ENCODE measurements at regions not wholly inside any gene's neighbourhood (a gene's known extent, or its start where the extent isn't known, plus 50 kb on each side); places are given as distances from the start of the nearest gene placed in this dataset.
A peak's percentile ranks its signal among the peaks of the same experiment; 100 is the strongest.

DNA sequence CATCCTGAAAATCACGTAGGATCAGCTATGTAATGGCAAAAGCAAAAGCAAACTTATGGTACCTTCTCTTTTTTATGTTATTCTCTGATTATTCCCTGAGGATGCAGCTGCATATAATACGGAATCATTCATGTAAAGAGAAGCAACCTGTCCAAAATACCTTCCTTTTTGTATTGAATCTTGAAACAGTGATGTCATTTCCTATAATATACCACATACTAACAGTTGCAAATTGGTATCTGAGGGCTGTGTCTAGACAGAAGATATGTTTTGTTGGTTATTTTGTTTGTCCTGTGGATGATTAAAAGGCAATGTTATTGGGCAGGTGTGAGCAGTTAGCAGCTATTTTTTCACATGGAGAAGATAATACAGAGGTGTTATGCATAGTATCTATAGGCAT lies 161.4 kb upstream of the AHI1 start:
- Histone ChIP-seq H3K9me3 (no peaks in the 10 kb centered on the region), H3K4me3 (no peak overlapping the region), H3K27ac (no peak overlapping the region), H3K27me3 (no peaks in the 10 kb centered on the region), H3K4me1 (no peaks in the 10 kb centered on the region), H3K36me3 (ENCODE audit: low read depth, missing control alignments) (no peaks in the 10 kb centered on the region)
- intact Hi-C loops (cut with DNase I; ENCODE audit: low total_unique reads) = no loop called here
- no peak for TF ChIP-seq POLR2A (IDR thresholded peaks at IDR 0.05)
- TF ChIP-seq, protein P1, sequence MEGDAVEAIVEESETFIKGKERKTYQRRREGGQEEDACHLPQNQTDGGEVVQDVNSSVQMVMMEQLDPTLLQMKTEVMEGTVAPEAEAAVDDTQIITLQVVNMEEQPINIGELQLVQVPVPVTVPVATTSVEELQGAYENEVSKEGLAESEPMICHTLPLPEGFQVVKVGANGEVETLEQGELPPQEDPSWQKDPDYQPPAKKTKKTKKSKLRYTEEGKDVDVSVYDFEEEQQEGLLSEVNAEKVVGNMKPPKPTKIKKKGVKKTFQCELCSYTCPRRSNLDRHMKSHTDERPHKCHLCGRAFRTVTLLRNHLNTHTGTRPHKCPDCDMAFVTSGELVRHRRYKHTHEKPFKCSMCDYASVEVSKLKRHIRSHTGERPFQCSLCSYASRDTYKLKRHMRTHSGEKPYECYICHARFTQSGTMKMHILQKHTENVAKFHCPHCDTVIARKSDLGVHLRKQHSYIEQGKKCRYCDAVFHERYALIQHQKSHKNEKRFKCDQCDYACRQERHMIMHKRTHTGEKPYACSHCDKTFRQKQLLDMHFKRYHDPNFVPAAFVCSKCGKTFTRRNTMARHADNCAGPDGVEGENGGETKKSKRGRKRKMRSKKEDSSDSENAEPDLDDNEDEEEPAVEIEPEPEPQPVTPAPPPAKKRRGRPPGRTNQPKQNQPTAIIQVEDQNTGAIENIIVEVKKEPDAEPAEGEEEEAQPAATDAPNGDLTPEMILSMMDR (IDR thresholded peaks at IDR 0.05) = no peak
- DNase-seq = no peak
- 87 to 90% methylated on average over 2 of the region's 2 CpGs for WGBS, 2 donors

DNA sequence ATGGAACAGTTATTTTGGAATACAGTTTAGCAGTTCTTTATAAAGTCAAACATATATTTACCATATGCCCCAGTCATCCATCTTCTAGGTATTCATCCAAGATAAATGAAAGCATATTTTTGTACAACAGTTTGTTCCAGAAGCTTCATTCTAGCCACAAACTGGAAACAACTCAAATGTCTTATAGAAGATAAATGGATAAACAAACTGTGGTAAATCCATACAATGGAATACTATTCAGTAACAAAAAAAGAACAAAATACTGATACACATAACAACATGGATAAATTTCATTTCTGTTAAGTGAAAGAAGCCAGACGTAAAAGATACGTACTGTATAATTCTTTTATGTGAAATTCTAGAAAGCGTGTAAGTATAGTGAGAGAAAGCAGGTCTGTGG lies 167.0 kb upstream of the AHI1 start:
- Histone ChIP-seq H3K27me3 (no peaks in the 10 kb centered on the region), H3K4me1 (no peaks in the 10 kb centered on the region), H3K4me3 (no peak overlapping the region), H3K36me3 (ENCODE audit: low read depth, missing control alignments) (no peaks in the 10 kb centered on the region), H3K27ac (no peak overlapping the region), H3K9me3 (no peaks in the 10 kb centered on the region)
- DNase-seq = no peak
- WGBS, 2 donors = 94 to 95% methylated on average over 3 of the region's 3 CpGs
- intact Hi-C loops (cut with DNase I; ENCODE audit: low total_unique reads) = no loop called here
- TF ChIP-seq POLR2A (IDR thresholded peaks at IDR 0.05) = no peak
- TF ChIP-seq, protein P1 (IDR thresholded peaks at IDR 0.05) = no peak

DNA sequence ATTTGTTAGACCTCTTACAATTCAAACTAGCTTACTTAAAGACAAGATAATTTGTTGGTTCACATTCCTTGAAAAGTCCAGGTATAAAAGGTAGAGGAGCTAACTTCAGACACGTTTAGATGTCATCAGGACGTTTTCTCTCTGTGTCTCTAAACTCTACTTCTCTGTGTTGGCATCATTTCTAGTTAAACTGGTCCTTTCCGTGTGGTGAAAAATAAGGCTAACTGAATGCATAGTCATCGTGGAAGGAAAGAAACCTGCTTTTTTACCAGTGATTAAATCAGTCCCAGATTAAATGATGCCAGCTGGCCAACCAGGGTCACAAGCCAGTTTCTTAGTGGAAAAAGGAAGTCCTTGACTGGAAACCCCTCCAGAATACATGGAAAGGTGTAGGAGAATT lies 168.4 kb upstream of the AHI1 start:
- TF ChIP-seq, protein P1 (IDR thresholded peaks at IDR 0.05) = no peak
- TF ChIP-seq POLR2A (IDR thresholded peaks at IDR 0.05) = no peak
- Histone ChIP-seq H3K4me1 (no peaks in the 10 kb centered on the region), H3K36me3 (ENCODE audit: low read depth, missing control alignments) (no peaks in the 10 kb centered on the region), H3K9me3 (no peaks in the 10 kb centered on the region), H3K27me3 (no peaks in the 10 kb centered on the region), H3K4me3 (no peak overlapping the region), H3K27ac (no peak overlapping the region)
- intact Hi-C loops (cut with DNase I; ENCODE audit: low total_unique reads) = no loop called here
- no peak for DNase-seq
- 68 to 70% methylated on average over 4 of the region's 4 CpGs for WGBS, 2 donors

DNA sequence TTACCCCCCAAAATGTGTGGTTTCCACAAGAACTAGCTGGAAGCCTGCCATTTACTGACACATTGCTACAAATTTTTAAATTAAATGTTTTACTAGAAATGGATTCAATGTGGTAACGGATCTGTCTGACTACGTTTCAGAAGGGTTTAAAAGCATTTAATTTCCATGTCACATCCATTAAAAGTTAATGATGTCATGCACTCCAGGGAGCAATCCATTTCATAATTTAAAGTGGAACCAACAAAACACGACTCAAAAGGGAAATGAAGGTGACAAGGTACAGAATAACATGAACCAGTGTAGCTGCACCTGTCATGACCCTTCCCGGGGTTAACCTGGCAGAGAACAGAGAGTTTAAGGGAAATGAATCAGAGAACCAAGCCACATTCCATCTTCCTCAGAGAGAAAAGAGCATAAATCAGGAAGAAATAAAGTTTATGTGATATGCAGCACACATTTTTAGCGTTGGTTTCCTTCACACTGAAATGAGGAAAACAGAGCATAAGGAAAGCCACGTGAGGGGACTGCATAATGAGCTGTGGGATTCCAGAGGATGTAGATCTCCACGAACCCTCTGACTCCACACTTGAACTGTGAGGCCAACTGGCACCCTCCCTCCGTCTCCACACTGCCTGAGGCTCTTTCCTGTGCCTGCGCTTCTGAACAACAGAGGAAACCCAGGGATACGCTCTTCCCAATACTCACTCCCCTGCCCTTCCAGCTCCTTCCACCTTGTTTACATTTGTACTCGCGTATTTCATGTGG lies 170.3 kb upstream of the AHI1 start:
- WGBS, 2 donors = 37% methylated on average over 12 of the region's 12 CpGs
- DNase-seq = peak; percentile 22
- H3K27ac ChIP-seq = no peak overlapping the region
- H3K4me3 ChIP-seq = no peak overlapping the region
- no peaks in the 10 kb centered on the region for H3K9me3 ChIP-seq
- H3K36me3 ChIP-seq (ENCODE audit: low read depth, missing control alignments) = no peaks in the 10 kb centered on the region
- H3K4me1 ChIP-seq = no peaks in the 10 kb centered on the region
- TF ChIP-seq, protein P1 (IDR thresholded peaks at IDR 0.05) = no peak
- TF ChIP-seq POLR2A (IDR thresholded peaks at IDR 0.05) = no peak
- no peaks in the 10 kb centered on the region for H3K27me3 ChIP-seq
- intact Hi-C loops (cut with DNase I; ENCODE audit: low total_unique reads) = no loop called here

DNA sequence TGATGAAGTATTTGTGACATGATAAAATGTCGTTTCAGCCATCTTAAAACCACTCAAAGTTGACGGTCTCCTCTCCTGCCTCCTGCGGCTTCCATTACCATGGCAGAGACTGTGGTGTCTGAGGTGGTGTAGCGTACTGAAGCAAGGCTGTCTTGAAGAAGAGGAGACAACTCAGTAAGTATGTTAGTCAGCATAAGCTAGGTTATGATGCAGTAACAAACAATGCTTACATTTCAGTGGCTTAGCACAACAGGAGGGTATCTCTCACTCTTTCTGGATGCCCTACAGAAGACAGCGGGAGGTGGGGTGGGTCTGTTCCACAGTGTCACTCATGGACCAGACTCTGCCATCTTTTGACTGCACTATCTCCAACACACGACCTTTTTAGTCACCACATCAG lies 174.7 kb upstream of the AHI1 start:
- H3K36me3 ChIP-seq (ENCODE audit: low read depth, missing control alignments) = no peaks in the 10 kb centered on the region
- H3K4me3 ChIP-seq = no peak overlapping the region
- TF ChIP-seq POLR2A (IDR thresholded peaks at IDR 0.05) = no peak
- H3K27me3 ChIP-seq = no peaks in the 10 kb centered on the region
- no peak overlapping the region for H3K27ac ChIP-seq
- H3K4me1 ChIP-seq = no peaks in the 10 kb centered on the region
- no peak for DNase-seq
- WGBS, 2 donors = 94 to 95% methylated on average over 6 of the region's 6 CpGs
- H3K9me3 ChIP-seq = no peaks in the 10 kb centered on the region
- intact Hi-C loops (cut with DNase I; ENCODE audit: low total_unique reads) = no loop called here
